ENCODE measurements at regions not wholly inside any gene's neighbourhood (a gene's known extent, or its start where the extent isn't known, plus 50 kb on each side); places are given as distances from the start of the nearest gene placed in this dataset.

GRCh38 chr6:11350294-11350693 is 117.8 kb upstream of the NEDD9 start:
- TF ChIP-seq POLR2A (IDR thresholded peaks at IDR 0.05) (no peak), CTCF (IDR thresholded peaks at IDR 0.05) (no peak), EP300 (IDR thresholded peaks at IDR 0.05) (no peak), POLR2AphosphoS5 (IDR thresholded peaks at IDR 0.05) (peak in 1 of 4 donors; percentile 11)
